ENCODE measurements at regions not wholly inside any gene's neighbourhood (a gene's known extent, or its start where the extent isn't known, plus 50 kb on each side); places are given as distances from the start of the nearest gene placed in this dataset.

GRCh38 chr20:20782231-20782630, 69.8 kb upstream of the RALGAPA2 start:
- Histone ChIP-seq H3K9ac (ENCODE audit: low read length) (no peak overlapping the region), H3K9me3 (ENCODE audit: control insufficient read depth, low read length) (no peaks in the 10 kb centered on the region), H4K91ac (ENCODE audit: low read length) (no peak overlapping the region), H3K4me1 (ENCODE audit: control insufficient read depth, insufficient read depth, low read depth, low read length) (no peaks in the 10 kb centered on the region), H2AK5ac (ENCODE audit: low read length, severe bottlenecking) (no peak overlapping the region), H3K27me3 (ENCODE audit: control insufficient read depth in 1 of 2, insufficient read depth in 1 of 2, low read length in 2 of 2) (no peaks in the 10 kb centered on the region), H2BK15ac (ENCODE audit: low read depth, poor library complexity, severe bottlenecking) (no peak overlapping the region), H4K8ac (ENCODE audit: low read length) (no peak overlapping the region), H3K36me3 (ENCODE audit: control insufficient read depth in 1 of 2, insufficient read depth in 2 of 2, low read depth in 1 of 2, low read length in 2 of 2) (no peaks in the 10 kb centered on the region), H3K79me1 (replicated peaks; ENCODE audit: low read length, poor library complexity, severe bottlenecking) (no peaks in the 10 kb centered on the region), H3K4ac (ENCODE audit: low read depth in 1 of 2, low read length in 2 of 2) (no peak overlapping the region), H3K4me2 (ENCODE audit: low read length, poor library complexity, severe bottlenecking) (no peak overlapping the region), H2BK12ac (ENCODE audit: low read length in 2 of 2) (no peak overlapping the region), H2BK120ac (ENCODE audit: low read depth, low read length) (no peak overlapping the region), H3K4me3 (ENCODE audit: insufficient read depth in 1 of 2, low read depth in 1 of 2, low read length in 2 of 2) (no peak overlapping the region), H2AFZ (ENCODE audit: low read depth, low read length) (no peak overlapping the region), H3K14ac (ENCODE audit: low read length in 2 of 2) (no peak overlapping the region), H2BK5ac (ENCODE audit: low read depth, low read length, poor library complexity, severe bottlenecking) (no peak overlapping the region), H3K23ac (ENCODE audit: low read length in 2 of 2) (no peak overlapping the region), H3K18ac (ENCODE audit: low read depth in 1 of 2, low read length in 2 of 2) (no peak overlapping the region), H3K27ac (ENCODE audit: low read length, poor library complexity, severe bottlenecking) (no peak overlapping the region)
- DNase-seq = no peak
- WGBS = 46% methylated on average over 7 of the region's 8 CpGs

- Histone ChIP-seq H3K18ac (ENCODE audit: low read depth in 1 of 2, low read length in 2 of 2) (no peak overlapping the region), H2BK120ac (ENCODE audit: low read depth, low read length) (no peak overlapping the region), H3K27me3 (ENCODE audit: control insufficient read depth in 1 of 2, insufficient read depth in 1 of 2, low read length in 2 of 2) (no peaks in the 10 kb centered on the region), H3K4me1 (ENCODE audit: control insufficient read depth, insufficient read depth, low read depth, low read length) (no peaks in the 10 kb centered on the region), H4K91ac (ENCODE audit: low read length) (no peak overlapping the region), H3K4me3 (ENCODE audit: insufficient read depth in 1 of 2, low read depth in 1 of 2, low read length in 2 of 2) (no peak overlapping the region), H3K9ac (ENCODE audit: low read length) (no peak overlapping the region), H2AFZ (ENCODE audit: low read depth, low read length) (no peak overlapping the region), H2AK5ac (ENCODE audit: low read length, severe bottlenecking) (no peak overlapping the region), H3K23ac (ENCODE audit: low read length in 2 of 2) (no peak overlapping the region), H3K14ac (ENCODE audit: low read length in 2 of 2) (no peak overlapping the region), H2BK12ac (ENCODE audit: low read length in 2 of 2) (no peak overlapping the region), H3K27ac (ENCODE audit: low read length, poor library complexity, severe bottlenecking) (no peak overlapping the region), H2BK15ac (ENCODE audit: low read depth, poor library complexity, severe bottlenecking) (no peak overlapping the region), H3K4me2 (ENCODE audit: low read length, poor library complexity, severe bottlenecking) (no peak overlapping the region), H4K8ac (ENCODE audit: low read length) (no peak overlapping the region), H3K36me3 (ENCODE audit: control insufficient read depth in 1 of 2, insufficient read depth in 2 of 2, low read depth in 1 of 2, low read length in 2 of 2) (no peaks in the 10 kb centered on the region), H3K9me3 (ENCODE audit: control insufficient read depth, low read length) (no peaks in the 10 kb centered on the region), H3K4ac (ENCODE audit: low read depth in 1 of 2, low read length in 2 of 2) (no peak overlapping the region), H3K79me1 (replicated peaks; ENCODE audit: low read length, poor library complexity, severe bottlenecking) (no peaks in the 10 kb centered on the region), H2BK5ac (ENCODE audit: low read depth, low read length, poor library complexity, severe bottlenecking) (no peak overlapping the region)
- 84% methylated on average over 5 of the region's 5 CpGs for WGBS
- DNase-seq = no peak
These were observed 68.6 kb upstream of the RALGAPA2 start for GRCh38 chr20:20781029-20781428.

GRCh38 chr20:20780127-20780824, 67.8 kb upstream of the RALGAPA2 start:
- Histone ChIP-seq H2BK12ac (ENCODE audit: low read length in 2 of 2) (no peak overlapping the region), H3K27ac (ENCODE audit: low read length, poor library complexity, severe bottlenecking) (no peak overlapping the region)
- WGBS = 67% methylated on average over 6 of the region's 7 CpGs

GRCh38 chr20:20778676-20779075, 66.2 kb upstream of the RALGAPA2 start:
- 68% methylated on average over 2 of the region's 2 CpGs for WGBS
- Histone ChIP-seq H3K27me3 (ENCODE audit: control insufficient read depth in 1 of 2, insufficient read depth in 1 of 2, low read length in 2 of 2) (no peaks in the 10 kb centered on the region), H3K18ac (ENCODE audit: low read depth in 1 of 2, low read length in 2 of 2) (no peak overlapping the region), H3K4me1 (ENCODE audit: control insufficient read depth, insufficient read depth, low read depth, low read length) (no peaks in the 10 kb centered on the region), H2AK5ac (ENCODE audit: low read length, severe bottlenecking) (no peak overlapping the region), H2BK120ac (ENCODE audit: low read depth, low read length) (no peak overlapping the region), H2BK5ac (ENCODE audit: low read depth, low read length, poor library complexity, severe bottlenecking) (no peak overlapping the region), H3K27ac (ENCODE audit: low read length, poor library complexity, severe bottlenecking) (no peak overlapping the region), H3K4me3 (ENCODE audit: insufficient read depth in 1 of 2, low read depth in 1 of 2, low read length in 2 of 2) (no peak overlapping the region), H2AFZ (ENCODE audit: low read depth, low read length) (no peak overlapping the region), H3K4me2 (ENCODE audit: low read length, poor library complexity, severe bottlenecking) (no peak overlapping the region), H3K79me1 (replicated peaks; ENCODE audit: low read length, poor library complexity, severe bottlenecking) (no peaks in the 10 kb centered on the region), H4K91ac (ENCODE audit: low read length) (no peak overlapping the region), H2BK12ac (ENCODE audit: low read length in 2 of 2) (no peak overlapping the region), H3K14ac (ENCODE audit: low read length in 2 of 2) (no peak overlapping the region), H3K4ac (ENCODE audit: low read depth in 1 of 2, low read length in 2 of 2) (no peak overlapping the region), H3K23ac (ENCODE audit: low read length in 2 of 2) (no peak overlapping the region), H4K8ac (ENCODE audit: low read length) (no peak overlapping the region), H3K9ac (ENCODE audit: low read length) (no peak overlapping the region), H2BK15ac (ENCODE audit: low read depth, poor library complexity, severe bottlenecking) (no peak overlapping the region), H3K36me3 (ENCODE audit: control insufficient read depth in 1 of 2, insufficient read depth in 2 of 2, low read depth in 1 of 2, low read length in 2 of 2) (no peaks in the 10 kb centered on the region), H3K9me3 (ENCODE audit: control insufficient read depth, low read length) (no peaks in the 10 kb centered on the region)
- no peak for DNase-seq

More at GRCh38 chr20:20780127-20780824, 67.8 kb upstream of the RALGAPA2 start:
- no peak for DNase-seq
- Histone ChIP-seq H3K4me3 (ENCODE audit: insufficient read depth in 1 of 2, low read depth in 1 of 2, low read length in 2 of 2) (no peak overlapping the region), H3K4ac (ENCODE audit: low read depth in 1 of 2, low read length in 2 of 2) (no peak overlapping the region), H3K27me3 (ENCODE audit: control insufficient read depth in 1 of 2, insufficient read depth in 1 of 2, low read length in 2 of 2) (no peaks in the 10 kb centered on the region), H2BK5ac (ENCODE audit: low read depth, low read length, poor library complexity, severe bottlenecking) (no peak overlapping the region), H3K14ac (ENCODE audit: low read length in 2 of 2) (no peak overlapping the region), H2AFZ (ENCODE audit: low read depth, low read length) (no peak overlapping the region), H2BK120ac (ENCODE audit: low read depth, low read length) (no peak overlapping the region), H3K9ac (ENCODE audit: low read length) (no peak overlapping the region), H3K18ac (ENCODE audit: low read depth in 1 of 2, low read length in 2 of 2) (no peak overlapping the region), H2BK15ac (ENCODE audit: low read depth, poor library complexity, severe bottlenecking) (no peak overlapping the region), H2AK5ac (ENCODE audit: low read length, severe bottlenecking) (no peak overlapping the region), H4K8ac (ENCODE audit: low read length) (no peak overlapping the region), H3K4me1 (ENCODE audit: control insufficient read depth, insufficient read depth, low read depth, low read length) (no peaks in the 10 kb centered on the region), H3K9me3 (ENCODE audit: control insufficient read depth, low read length) (no peaks in the 10 kb centered on the region), H3K4me2 (ENCODE audit: low read length, poor library complexity, severe bottlenecking) (no peak overlapping the region), H4K91ac (ENCODE audit: low read length) (no peak overlapping the region), H3K79me1 (replicated peaks; ENCODE audit: low read length, poor library complexity, severe bottlenecking) (no peaks in the 10 kb centered on the region), H3K36me3 (ENCODE audit: control insufficient read depth in 1 of 2, insufficient read depth in 2 of 2, low read depth in 1 of 2, low read length in 2 of 2) (no peaks in the 10 kb centered on the region), H3K23ac (ENCODE audit: low read length in 2 of 2) (no peak overlapping the region)

Data from mesenchymal stem cell (in vitro differentiated cells and primary cell).